H9 (cell line): ENCODE measurements at regions not wholly inside any gene's neighbourhood (a gene's known extent, or its start where the extent isn't known, plus 50 kb on each side); places are given as distances from the start of the nearest gene placed in this dataset.
A peak's percentile ranks its signal among the peaks of the same experiment; 100 is the strongest.

Source experiments
- DNase-seq: peaks from one replicate; pipeline ENCODE4 v3.0.0-alpha.2; 2017
- H2AFZ ChIP-seq: one replicate; pipeline ENCODE4 v1.6.1; 2013; ENCODE audit warnings: mild to moderate bottlenecking, low read length, control low read depth, moderate library complexity
- H2AK5ac ChIP-seq: 2 replicates; pipeline ENCODE4 v1.6.1; 2013; ENCODE audit warnings: low read length, control low read depth, mixed read lengths; ENCODE audit not compliant: insufficient read length
- H2BK120ac ChIP-seq: one replicate; pipeline ENCODE4 v1.6.1; 2013; ENCODE audit warnings: low read depth, mild to moderate bottlenecking, low read length, control low read depth, inconsistent platforms; ENCODE audit not compliant: poor library complexity, severe bottlenecking
- H2BK12ac ChIP-seq: 2 replicates; pipeline ENCODE4 v1.6.1; 2013; ENCODE audit warnings: low read length, control low read depth, mixed read lengths, low read depth; ENCODE audit not compliant: insufficient read length
- H2BK15ac ChIP-seq: 2 replicates; pipeline ENCODE4 v1.6.1; 2013; ENCODE audit warnings: low read depth, low read length, control low read depth
- H2BK20ac ChIP-seq: one replicate; pipeline ENCODE4 v1.6.1; 2013; ENCODE audit warnings: low read depth, mild to moderate bottlenecking, low read length, control low read depth, inconsistent platforms; ENCODE audit not compliant: poor library complexity, severe bottlenecking
- H2BK5ac ChIP-seq: 2 replicates; pipeline ENCODE4 v1.6.1; 2013; ENCODE audit warnings: low read length, control low read depth, mixed read lengths; ENCODE audit not compliant: insufficient read length
- H3K14ac ChIP-seq: 2 replicates; pipeline ENCODE4 v1.6.1; 2013; ENCODE audit warnings: low read length, control low read depth; ENCODE audit not compliant: insufficient read depth
- H3K18ac ChIP-seq: 2 replicates; pipeline ENCODE4 v1.6.1; 2013; ENCODE audit warnings: low read depth, mild to moderate bottlenecking, mixed read lengths, low read length, control low read depth; ENCODE audit not compliant: insufficient read length
- H3K23ac ChIP-seq: 2 replicates; pipeline ENCODE4 v1.6.1; 2013; ENCODE audit warnings: low read length, control low read depth, mixed read lengths, low read depth; ENCODE audit not compliant: insufficient read length
- H3K23me2 ChIP-seq: 2 replicates; pipeline ENCODE4 v1.6.1; 2013; ENCODE audit warnings: low read depth, mild to moderate bottlenecking, mixed read lengths, low read length, control low read depth; ENCODE audit not compliant: insufficient read length, poor library complexity, severe bottlenecking
- H3K27ac ChIP-seq: 2 replicates; pipeline ENCODE4 v1.5.1; 2013; ENCODE audit warnings: low read length, control low read depth, mixed read lengths, low read depth; ENCODE audit not compliant: insufficient read length
- H3K27me3 ChIP-seq: 2 replicates; pipeline ENCODE4 v1.6.1; 2013; ENCODE audit warnings: low read length, control low read depth, inconsistent platforms; ENCODE audit not compliant: insufficient read depth
- H3K4ac ChIP-seq: 2 replicates; pipeline ENCODE4 v1.6.1; 2013; ENCODE audit warnings: low read depth, mild to moderate bottlenecking, control low read depth, inconsistent platforms, low read length, moderate library complexity
- H3K4me1 ChIP-seq: 2 replicates; pipeline ENCODE4 v1.6.1; 2013; ENCODE audit warnings: low read length, control low read depth, inconsistent platforms; ENCODE audit not compliant: insufficient read depth
- H3K4me2 ChIP-seq: 2 replicates; pipeline ENCODE4 v1.6.1; 2013; ENCODE audit warnings: low read length, control low read depth, mixed read lengths; ENCODE audit not compliant: insufficient read length, insufficient read depth
- H3K56ac ChIP-seq: 2 replicates; pipeline ENCODE4 v1.6.1; 2013; ENCODE audit warnings: low read depth, mild to moderate bottlenecking, mixed read lengths, low read length, control low read depth; ENCODE audit not compliant: insufficient read length
- H3K79me1 ChIP-seq: 2 replicates; pipeline ENCODE4 v1.6.1; 2013; ENCODE audit warnings: low read depth, mild to moderate bottlenecking, moderate library complexity, low read length, control low read depth, inconsistent platforms; ENCODE audit not compliant: insufficient read depth, poor library complexity, severe bottlenecking
- H3K79me2 ChIP-seq: 2 replicates; pipeline ENCODE4 v1.6.1; 2013; ENCODE audit warnings: low read length, control low read depth, inconsistent platforms; ENCODE audit not compliant: insufficient read depth
- H3K9ac ChIP-seq: 2 replicates; pipeline ENCODE4 v1.6.1; 2013; ENCODE audit warnings: low read length, control low read depth, mixed read lengths; ENCODE audit not compliant: insufficient read length; ENCODE audit errors: extremely low read depth
- H3K9me3 ChIP-seq: one replicate; pipeline ENCODE4 v1.6.1; 2013; ENCODE audit warnings: low read depth, low read length, inconsistent platforms; ENCODE audit not compliant: control insufficient read depth
- H3T11ph ChIP-seq: one replicate; pipeline ENCODE4 v1.6.1; 2013; ENCODE audit warnings: mild to moderate bottlenecking, low read length, control low read depth, inconsistent platforms
- H4K20me1 ChIP-seq: one replicate; pipeline ENCODE4 v1.6.1; 2013; ENCODE audit not compliant: control insufficient read depth, insufficient read length, insufficient read depth
- H4K5ac ChIP-seq: 2 replicates; pipeline ENCODE4 v1.6.1; 2013; ENCODE audit warnings: low read depth, mild to moderate bottlenecking, mixed read lengths, low read length, control low read depth; ENCODE audit not compliant: insufficient read length
- H4K8ac ChIP-seq: replicated peaks from 2 replicates; pipeline ENCODE4 v1.6.1; 2013; ENCODE audit warnings: low read length, control low read depth, mixed read lengths, low read depth; ENCODE audit not compliant: insufficient read length
- H4K91ac ChIP-seq: 2 replicates; pipeline ENCODE4 v1.6.1; 2013; ENCODE audit warnings: low read depth, mild to moderate bottlenecking, moderate library complexity, mixed read lengths, low read length, control low read depth; ENCODE audit not compliant: insufficient read length
- H3K27ac Mint-ChIP-seq, 3 experiments: 2 replicates in 2 of 3; 3 replicates in 1 of 3; pipeline ENCODE4 v1.8.0; 2020 to 2021; ENCODE audit warnings: mixed read lengths in 3 of 3, mild to moderate bottlenecking in 1 of 3, moderate library complexity in 1 of 3
- H3K27me3 Mint-ChIP-seq: 2 replicates; pipeline ENCODE4 v1.8.0; 2021; ENCODE audit warnings: low read depth, mild to moderate bottlenecking, moderate library complexity, mixed read lengths
- H3K36me3 Mint-ChIP-seq, 3 experiments: 2 replicates in 2 of 3; 3 replicates in 1 of 3; pipeline ENCODE4 v1.8.0; 2020 to 2021; ENCODE audit warnings: low read depth in 3 of 3, mixed read lengths in 3 of 3; ENCODE audit not compliant: insufficient read depth in 1 of 3
- H3K4me1 Mint-ChIP-seq, 2 experiments: 2 replicates each; pipeline ENCODE4 v1.8.0; 2020; ENCODE audit warnings: mixed read lengths in 2 of 2
- H3K4me3 Mint-ChIP-seq, 2 experiments: 2 replicates in 1 of 2; 3 replicates in 1 of 2; pipeline ENCODE4 v1.8.0; 2020 to 2021; ENCODE audit warnings: mild to moderate bottlenecking in 2 of 2, mixed read lengths in 2 of 2, moderate library complexity in 1 of 2
- H3K9me3 Mint-ChIP-seq, 2 experiments: 2 replicates in 1 of 2; 3 replicates in 1 of 2; pipeline ENCODE4 v1.8.0; 2020; ENCODE audit warnings: mild to moderate bottlenecking in 2 of 2, mixed read lengths in 2 of 2, moderate library complexity in 1 of 2
- CTCF ChIP-seq: fragments of 200-600 bp; sonication (generic); conservative IDR thresholded peaks from 3 replicates; pipeline ENCODE4 v1.8.0; 2021; ENCODE audit warnings: antibody characterized with exemption, mild to moderate bottlenecking
- WGBS: extraction: QIAGEN DNeasy Blood & Tissue Kit; methylation state at CpG from one replicate; pipeline ENCODE4 v1.1.7; 2013; ENCODE audit warnings: missing lambda C conversion rate, low lambda C conversion rate, mixed read lengths; ENCODE audit not compliant: insufficient read length; ENCODE audit errors: extremely low coverage; 5-methylcytosine and 5-hydroxymethylcytosine counted together

DNA sequence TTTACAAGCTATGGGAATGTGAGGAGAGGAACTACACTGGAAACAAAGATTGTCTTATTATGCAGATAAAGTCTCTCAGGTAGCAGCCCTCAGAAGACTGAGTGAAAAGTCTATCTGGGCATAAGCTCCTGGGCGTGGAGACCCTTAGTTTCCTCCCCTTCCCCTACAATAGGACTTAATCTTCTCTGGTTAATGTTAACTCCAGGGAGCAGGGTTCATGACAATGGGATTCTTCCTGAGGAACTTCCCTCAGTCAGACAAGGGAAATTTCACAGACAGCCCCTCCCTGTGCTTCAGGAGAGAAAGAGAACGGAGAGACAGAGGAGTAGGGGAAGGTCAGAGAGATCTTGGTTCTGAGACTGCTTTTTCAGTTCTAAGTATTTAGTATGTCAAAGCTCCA lies 1428.6 kb downstream of the LRRC4C start:
- Histone ChIP-seq H3K27ac (no peak overlapping the region), H3K23ac (no peak overlapping the region)
- peak; percentile 45 for DNase-seq

More for the DNA sequence above, 1428.6 kb downstream of the LRRC4C start:
- H4K20me1 ChIP-seq = no peaks in the 10 kb centered on the region
- H2BK120ac ChIP-seq = no peak overlapping the region
- H3K4me1 ChIP-seq = peaks cover 6% of the 10 kb centered on the region; the same call in 1 of the 2 replicates
- Mint-ChIP-seq H3K4me3 (peak overlapping the region in 1 of 2 experiments; percentile 1; a peak in 1 of 5 replicates), H3K9me3 (peaks cover 4 to 11% of the 10 kb centered on the region in 2 experiments; a peak in 3 of 5 replicates), H3K27ac (peak overlapping the region in 2 of 3 experiments; percentile 60 to 72; a peak in 3 of 7 replicates), H3K27me3 (no peaks in the 10 kb centered on the region), H3K36me3 (peaks cover 1 to 5% (median 3%) of the 10 kb centered on the region in 3 experiments; a peak in 2 of 7 replicates), H3K4me1 (peaks cover 42 to 51% of the 10 kb centered on the region in 2 experiments)
- H3K23me2 ChIP-seq = no peaks in the 10 kb centered on the region
- no peak overlapping the region for H2AK5ac ChIP-seq
- no peaks in the 10 kb centered on the region for H3K9me3 ChIP-seq
- no peak overlapping the region for H4K8ac ChIP-seq
- WGBS = no CpG with 5 or more reads among the region's 2 CpGs
- H3T11ph ChIP-seq = no peak overlapping the region
- no peak overlapping the region for H2BK20ac ChIP-seq
- H3K27me3 ChIP-seq = no peaks in the 10 kb centered on the region
- H3K56ac ChIP-seq = no peak overlapping the region
- H2BK12ac ChIP-seq = no peak overlapping the region
- TF ChIP-seq CTCF = no peak
- no peak overlapping the region for H3K9ac ChIP-seq
- H3K79me1 ChIP-seq = no peaks in the 10 kb centered on the region
- H3K4ac ChIP-seq = no peak overlapping the region
- H2BK15ac ChIP-seq = no peak overlapping the region
- H3K18ac ChIP-seq = no peak overlapping the region
- no peak overlapping the region for H3K14ac ChIP-seq
- no peak overlapping the region for H4K91ac ChIP-seq
- H2AFZ ChIP-seq = no peak overlapping the region
- H3K79me2 ChIP-seq = no peaks in the 10 kb centered on the region
- H4K5ac ChIP-seq = no peak overlapping the region
- H2BK5ac ChIP-seq = no peak overlapping the region
- H3K4me2 ChIP-seq = no peak overlapping the region
